Erythroblast (primary cell): ENCODE measurements at regions not wholly inside any gene's neighbourhood (a gene's known extent, or its start where the extent isn't known, plus 50 kb on each side); places are given as distances from the start of the nearest gene placed in this dataset.

ENCODE experiments used
- DNase-seq, 2 experiments: peaks; one replicate each; lab custom pipeline; 2025; lab: John Stamatoyannopoulos, UW
- GATA1 ChIP-seq: IDR thresholded peaks from 2 replicates; pipeline ENCODE4 v1.6.1; 2011; ENCODE audit warnings: low read depth, mild to moderate bottlenecking, control low read depth, low read length, moderate library complexity
- POLR2A ChIP-seq: IDR thresholded peaks from 2 replicates; pipeline ENCODE4 v1.6.1; 2011; ENCODE audit warnings: mild to moderate bottlenecking, low read length

GRCh38 chr6:164130585-164130984, 716.1 kb downstream of the QKI start:
- TF ChIP-seq POLR2A (no peak), GATA1 (no peak)
- no peak for DNase-seq

GRCh38 chr6:164130151-164130550, 715.6 kb downstream of the QKI start:
- DNase-seq: no peak

GRCh38 chr6:164129218-164129617, 714.7 kb downstream of the QKI start:
- no peak for DNase-seq
- TF ChIP-seq POLR2A (no peak), GATA1 (no peak)

More at GRCh38 chr6:164130151-164130550, 715.6 kb downstream of the QKI start:
- no peak for TF ChIP-seq GATA1
- TF ChIP-seq POLR2A: no peak

- no peak for DNase-seq
- no peak for TF ChIP-seq GATA1
- TF ChIP-seq POLR2A: no peak
Measured at GRCh38 chr6:164128101-164128500, 713.6 kb downstream of the QKI start.

GRCh38 chr6:164124986-164125385, 710.5 kb downstream of the QKI start:
- TF ChIP-seq GATA1: no peak
- no peak for TF ChIP-seq POLR2A
- no peak for DNase-seq

- DNase-seq: no peak
- TF ChIP-seq GATA1 (no peak), POLR2A (no peak)
Measured at GRCh38 chr6:164124473-164124872, 710.0 kb downstream of the QKI start.

- no peak for DNase-seq
- TF ChIP-seq GATA1: no peak
- no peak for TF ChIP-seq POLR2A
Measured at GRCh38 chr6:164122109-164122508, 707.6 kb downstream of the QKI start.

- TF ChIP-seq POLR2A (no peak), GATA1 (no peak)
- DNase-seq: no peak
Measured at GRCh38 chr6:164121527-164121926, 707.0 kb downstream of the QKI start.

GRCh38 chr6:164114651-164115050, 700.1 kb downstream of the QKI start:
- no peak for DNase-seq
- TF ChIP-seq POLR2A: no peak
- TF ChIP-seq GATA1: no peak

GRCh38 chr6:164114051-164114450, 699.5 kb downstream of the QKI start:
- no peak for TF ChIP-seq POLR2A
- no peak for TF ChIP-seq GATA1
- no peak for DNase-seq

- DNase-seq: no peak
- TF ChIP-seq POLR2A: no peak
- no peak for TF ChIP-seq GATA1
Measured at GRCh38 chr6:164113637-164114036, 699.1 kb downstream of the QKI start.

- TF ChIP-seq GATA1: no peak
- no peak for TF ChIP-seq POLR2A
- peak; percentile 15 to 56 for DNase-seq
Measured at GRCh38 chr6:164109770-164110140, 695.2 kb downstream of the QKI start.

GRCh38 chr6:164108869-164109769, 694.6 kb downstream of the QKI start:
- no peak for DNase-seq
- no peak for TF ChIP-seq POLR2A
- no peak for TF ChIP-seq GATA1

GRCh38 chr6:164108092-164108491, 693.6 kb downstream of the QKI start:
- DNase-seq: peak in 1 of 2 experiments; percentile 10
- TF ChIP-seq GATA1: no peak
- TF ChIP-seq POLR2A: no peak

- peak; percentile 27 to 63 for DNase-seq
- TF ChIP-seq GATA1 (no peak), POLR2A (no peak)
Measured at GRCh38 chr6:164107297-164107995, 692.9 kb downstream of the QKI start.
